Esophagus squamous epithelium (tissue), 4 donors: ENCODE measurements at regions not wholly inside any gene's neighbourhood (a gene's known extent, or its start where the extent isn't known, plus 50 kb on each side); places are given as distances from the start of the nearest gene placed in this dataset.

Experiments
- POLR2A ChIP-seq, 4 donors: fragments of 450-650 bp; IDR thresholded peaks; one replicate each; pipeline ENCODE4 v1.6.1; 2017; ENCODE audit warnings: antibody characterized with exemption in 4 of 4, mild to moderate bottlenecking in 4 of 4, moderate library complexity in 3 of 4
- TF ChIP-seq, protein P1 (sequence below), 6 experiments: fragments of 450-650 bp in 4 of 6; fragments of 200-600 bp in 2 of 6; sonication (generic) in 2 of 6; IDR thresholded peaks; one replicate each; pipeline ENCODE4 v1.5.1; 2016 to 2019; ENCODE audit warnings: antibody characterized with exemption in 6 of 6, mild to moderate bottlenecking in 4 of 6, moderate library complexity in 4 of 6

DNA sequence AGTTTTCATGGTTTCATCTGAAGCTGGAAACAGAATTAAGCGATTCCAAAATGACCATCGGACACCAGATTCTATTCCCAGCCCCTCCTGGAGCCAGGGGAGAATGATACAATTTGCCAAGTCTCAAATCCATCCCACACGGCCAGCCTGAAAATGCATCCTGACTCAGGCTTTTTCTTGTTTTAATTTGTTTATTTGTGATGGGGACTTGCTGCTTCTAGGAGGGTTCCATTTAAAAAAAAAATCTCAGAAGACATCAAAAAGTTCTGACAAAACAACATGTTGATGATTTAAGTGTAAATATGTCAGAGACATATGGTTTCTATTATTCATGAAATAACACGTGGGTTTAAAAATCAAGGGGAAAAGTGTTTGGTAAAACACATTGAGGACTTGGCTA is 173.2 kb downstream of the GAS1 start:
- TF ChIP-seq, protein P1, sequence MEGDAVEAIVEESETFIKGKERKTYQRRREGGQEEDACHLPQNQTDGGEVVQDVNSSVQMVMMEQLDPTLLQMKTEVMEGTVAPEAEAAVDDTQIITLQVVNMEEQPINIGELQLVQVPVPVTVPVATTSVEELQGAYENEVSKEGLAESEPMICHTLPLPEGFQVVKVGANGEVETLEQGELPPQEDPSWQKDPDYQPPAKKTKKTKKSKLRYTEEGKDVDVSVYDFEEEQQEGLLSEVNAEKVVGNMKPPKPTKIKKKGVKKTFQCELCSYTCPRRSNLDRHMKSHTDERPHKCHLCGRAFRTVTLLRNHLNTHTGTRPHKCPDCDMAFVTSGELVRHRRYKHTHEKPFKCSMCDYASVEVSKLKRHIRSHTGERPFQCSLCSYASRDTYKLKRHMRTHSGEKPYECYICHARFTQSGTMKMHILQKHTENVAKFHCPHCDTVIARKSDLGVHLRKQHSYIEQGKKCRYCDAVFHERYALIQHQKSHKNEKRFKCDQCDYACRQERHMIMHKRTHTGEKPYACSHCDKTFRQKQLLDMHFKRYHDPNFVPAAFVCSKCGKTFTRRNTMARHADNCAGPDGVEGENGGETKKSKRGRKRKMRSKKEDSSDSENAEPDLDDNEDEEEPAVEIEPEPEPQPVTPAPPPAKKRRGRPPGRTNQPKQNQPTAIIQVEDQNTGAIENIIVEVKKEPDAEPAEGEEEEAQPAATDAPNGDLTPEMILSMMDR (IDR thresholded peaks at IDR 0.05): no peak
- TF ChIP-seq POLR2A (IDR thresholded peaks at IDR 0.05): no peak
